ENCODE measurements at regions not wholly inside any gene's neighbourhood (a gene's known extent, or its start where the extent isn't known, plus 50 kb on each side); places are given as distances from the start of the nearest gene placed in this dataset.

- TF ChIP-seq CTCF (IDR thresholded peaks at IDR 0.05; ENCODE audit: poor library complexity, severe bottlenecking) (no peak), TAF1 (IDR thresholded peaks at IDR 0.05; ENCODE audit: low read depth) (no peak), RAD21 (conservative IDR thresholded peaks at IDR 0.05) (no peak), POLR2AphosphoS5 (IDR thresholded peaks at IDR 0.05) (no peak)
These were observed 142.0 kb upstream of the USP9Y start for GRCh38 chrY:12559007-12559406.
